PC-9 (cell line): ENCODE measurements at regions not wholly inside any gene's neighbourhood (a gene's known extent, or its start where the extent isn't known, plus 50 kb on each side); places are given as distances from the start of the nearest gene placed in this dataset.

Source experiments
- BruUV-seq: library from RNA; stranded (reverse); fragments of 400-500 nt; replicated peaks from 2 replicates; lab custom pipeline; 2021; lab: Mats Ljungman, UMichigan
- CTCF ChIA-PET: fragments of 300-600 bp; sonication (Branson Sonifier 250); formaldehyde crosslinking; loops from one replicate; lab custom pipeline; 2022; ENCODE audit warnings: antibody characterized with exemption; lab: Charles Lee
- POLR2A ChIA-PET: fragments of 300-600 bp; sonication (Branson Sonifier 250); formaldehyde crosslinking; loops from one replicate; lab custom pipeline; 2022; ENCODE audit warnings: antibody characterized with exemption; ENCODE audit not compliant: unreplicated experiment; lab: Charles Lee
- DNase-seq, 2 experiments: peaks; one replicate each; pipeline versions ENCODE4 v3.0.0 to v3.0.0-alpha.2; 2015 to 2022; ENCODE audit warnings: mixed read lengths in 1 of 2
- H2AFZ ChIP-seq: fragments of 200-600 bp; sonication (generic); 2 replicates; pipeline ENCODE4 v1.8.1; 2017; ENCODE audit warnings: antibody characterized with exemption
- H3F3A ChIP-seq: fragments of 200-600 bp; sonication (generic); 2 replicates; pipeline ENCODE4 v1.8.1; 2017; ENCODE audit warnings: antibody characterized with exemption, mild to moderate bottlenecking, low read depth; ENCODE audit not compliant: insufficient read depth
- H3K27ac ChIP-seq: fragments of 200-600 bp; sonication (generic); 2 replicates; pipeline ENCODE4 v1.6.1; 2016; ENCODE audit warnings: mixed run types
- H3K27me3 ChIP-seq: fragments of 200-600 bp; sonication (generic); 2 replicates; pipeline ENCODE4 v1.6.1; 2016; ENCODE audit warnings: low read depth, mixed run types; ENCODE audit not compliant: insufficient read depth
- H3K36me3 ChIP-seq: fragments of 200-600 bp; sonication (generic); 2 replicates; pipeline ENCODE4 v1.6.1; 2016; ENCODE audit warnings: low read depth, mixed run types
- H3K4me1 ChIP-seq: fragments of 200-600 bp; sonication (generic); replicated peaks from 2 replicates; pipeline ENCODE4 v1.6.1; 2016; ENCODE audit warnings: mixed run types; ENCODE audit not compliant: insufficient read depth
- H3K4me2 ChIP-seq: fragments of 200-600 bp; sonication (generic); 2 replicates; pipeline ENCODE4 v1.6.1; 2017; ENCODE audit warnings: mixed run types
- H3K4me3 ChIP-seq: fragments of 200-600 bp; sonication (generic); 2 replicates; pipeline ENCODE4 v1.6.1; 2016; ENCODE audit warnings: mixed run types
- H3K79me2 ChIP-seq: fragments of 200-600 bp; sonication (generic); 2 replicates; pipeline ENCODE4 v1.6.1; 2017; ENCODE audit warnings: low read depth, mixed run types
- H3K9me2 ChIP-seq: fragments of 200-600 bp; sonication (generic); 2 replicates; pipeline ENCODE4 v1.8.1; 2017; ENCODE audit warnings: mild to moderate bottlenecking; ENCODE audit not compliant: insufficient read depth
- H3K9me3 ChIP-seq: fragments of 200-600 bp; sonication (generic); 2 replicates; pipeline ENCODE4 v1.8.1; 2016; ENCODE audit warnings: low read depth; ENCODE audit not compliant: insufficient read depth
- H4K20me1 ChIP-seq: fragments of 200-600 bp; sonication (generic); 2 replicates; pipeline ENCODE4 v1.8.1; 2017; ENCODE audit not compliant: insufficient read depth
- CTCF ChIP-seq: fragments of 200-600 bp; sonication (generic); conservative IDR thresholded peaks from 2 replicates; pipeline ENCODE4 v1.6.1; 2017; ENCODE audit warnings: mixed run types, antibody characterized with exemption, mild to moderate bottlenecking, moderate library complexity
- EZH2 ChIP-seq: fragments of 200-600 bp; sonication (generic); IDR thresholded peaks from 2 replicates; pipeline ENCODE4 v1.8.0; 2017; ENCODE audit warnings: antibody characterized with exemption, low read depth
- intact Hi-C: fragments of 100-400 bp; cut with micrococcal nuclease; formaldehyde crosslinking; loops from one replicate; pipeline ENCODE4 v1.10.0; 2022; ENCODE audit not compliant: unreplicated experiment

DNA sequence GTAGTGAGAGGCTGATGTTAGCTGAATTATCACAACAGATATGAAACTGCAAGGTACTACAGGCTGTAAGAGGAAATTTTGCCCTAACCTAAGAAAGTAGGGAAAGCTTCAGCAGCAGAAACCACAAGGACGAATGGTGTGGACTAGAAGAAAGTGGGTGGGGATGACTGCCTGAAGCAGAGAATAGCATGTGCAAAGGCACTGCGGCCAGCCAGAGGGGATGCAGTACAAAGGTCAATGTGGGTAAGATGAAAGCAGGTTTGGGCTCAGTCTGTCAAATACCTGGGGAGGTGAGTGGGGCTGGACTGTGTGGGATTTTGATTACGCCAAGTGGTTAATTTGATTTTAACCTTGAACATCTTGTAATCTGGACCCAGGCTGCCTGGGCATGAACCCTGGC lies 199.3 kb upstream of the GALNT2 start:
- Histone ChIP-seq H4K20me1 (no peaks in the 10 kb centered on the region), H3K4me3 (no peak overlapping the region), H3K9me2 (no peaks in the 10 kb centered on the region), H3K4me1 (no peaks in the 10 kb centered on the region), H3K36me3 (no peaks in the 10 kb centered on the region), H3K27ac (no peak overlapping the region), H2AFZ (no peak overlapping the region), H3K9me3 (no peaks in the 10 kb centered on the region), H3K79me2 (no peaks in the 10 kb centered on the region), H3K4me2 (no peak overlapping the region), H3K27me3 (peaks cover 6% of the 10 kb centered on the region; the same call in 1 of the 2 replicates), H3F3A (no peaks in the 10 kb centered on the region)
- DNase-seq, result no peak
- no peak for TF ChIP-seq CTCF
- TF ChIP-seq EZH2, result no peak
- no TSS peak for BruUV-seq
- intact Hi-C loops, result no loop called here
- ChIA-PET CTCF (no interaction called here), POLR2A (no interaction called here)

GRCh38 chr1:229869240-229869639 lies 197.8 kb upstream of the GALNT2 start:
- intact Hi-C loops, result no loop called here
- TF ChIP-seq CTCF (no peak), EZH2 (no peak)
- Histone ChIP-seq H2AFZ (no peak overlapping the region), H3K36me3 (no peaks in the 10 kb centered on the region), H3K4me3 (no peak overlapping the region), H3K27ac (no peak overlapping the region), H3K27me3 (0 out of 2 replicates have a peak, but pooled peaks cover 6% of the 10 kb centered on the region), H3K9me2 (no peaks in the 10 kb centered on the region), H3K79me2 (no peaks in the 10 kb centered on the region), H3F3A (no peaks in the 10 kb centered on the region), H4K20me1 (no peaks in the 10 kb centered on the region), H3K9me3 (no peaks in the 10 kb centered on the region), H3K4me2 (no peak overlapping the region), H3K4me1 (0 out of 2 replicates have a peak, but pooled peaks cover under 1% of the 10 kb centered on the region)
- no peak for DNase-seq
- ChIA-PET CTCF (no interaction called here), POLR2A (no interaction called here)
- BruUV-seq, result no TSS peak

GRCh38 chr1:229869687-229870086 lies 197.4 kb upstream of the GALNT2 start:
- Histone ChIP-seq H3K9me2 (no peaks in the 10 kb centered on the region), H3K36me3 (no peaks in the 10 kb centered on the region), H4K20me1 (no peaks in the 10 kb centered on the region), H3F3A (no peaks in the 10 kb centered on the region), H3K27me3 (0 out of 2 replicates have a peak, but pooled peaks cover 6% of the 10 kb centered on the region), H2AFZ (no peak overlapping the region), H3K4me3 (no peak overlapping the region), H3K79me2 (no peaks in the 10 kb centered on the region), H3K4me1 (0 out of 2 replicates have a peak, but pooled peaks cover 5% of the 10 kb centered on the region), H3K27ac (no peak overlapping the region), H3K4me2 (no peak overlapping the region), H3K9me3 (no peaks in the 10 kb centered on the region)
- DNase-seq, result no peak
- ChIA-PET POLR2A (no interaction called here), CTCF (no interaction called here)
- intact Hi-C loops, result no loop called here
- no TSS peak for BruUV-seq
- TF ChIP-seq CTCF (no peak), EZH2 (no peak)
